IMR-90 (cell line): ENCODE measurements at regions not wholly inside any gene's neighbourhood (a gene's known extent, or its start where the extent isn't known, plus 50 kb on each side); places are given as distances from the start of the nearest gene placed in this dataset.

Experiments
- ATAC-seq: fragments of 200-7000 bp; cut with Tn5 transposase; 2 replicates; pipeline ENCODE4 v1.9.1; 2020; ENCODE audit warnings: low read depth, mild to moderate bottlenecking, moderate library complexity
- BruUV-seq: library from RNA; stranded (reverse); fragments of 400-500 nt; replicated peaks from 2 replicates; lab custom pipeline; 2021; lab: Mats Ljungman, UMichigan
- CTCF ChIA-PET: fragments of 300-600 bp; formaldehyde crosslinking; extraction: SDS; loops from one replicate; lab custom pipeline; 2021; ENCODE audit warnings: antibody characterized with exemption; lab: Yijun Ruan, JAX
- POLR2A ChIA-PET: fragments of 300-600 bp; sonication (Branson Sonifier 250); formaldehyde crosslinking; loops from one replicate; lab custom pipeline; 2022; ENCODE audit warnings: antibody characterized with exemption; ENCODE audit not compliant: unreplicated experiment; lab: Charles Lee
- DNase-seq: peaks from one replicate; pipeline ENCODE4 v3.0.0; 2013
- H2AFZ ChIP-seq: replicated peaks from 2 replicates; pipeline ENCODE3; 2013; ENCODE audit warnings: low read length, mild to moderate bottlenecking; ENCODE audit not compliant: poor library complexity
- H2AK5ac ChIP-seq: 2 replicates; pipeline ENCODE4 v1.6.1; 2013; ENCODE audit warnings: low read depth, low read length, inconsistent platforms
- H2AK9ac ChIP-seq: replicated peaks from 2 replicates; pipeline ENCODE3; 2013; ENCODE audit warnings: mild to moderate bottlenecking, low read depth, low read length, moderate library complexity; ENCODE audit not compliant: poor library complexity
- H2BK120ac ChIP-seq: 2 replicates; pipeline ENCODE4 v1.6.1; 2013; ENCODE audit warnings: low read depth, low read length, inconsistent platforms
- H2BK15ac ChIP-seq: 3 replicates; pipeline ENCODE4 v1.6.1; 2013; ENCODE audit warnings: low read depth, low read length, inconsistent platforms
- H2BK20ac ChIP-seq: 2 replicates; pipeline ENCODE4 v1.6.1; 2013; ENCODE audit warnings: low read depth, mild to moderate bottlenecking, inconsistent platforms, low read length, moderate library complexity
- H2BK5ac ChIP-seq: 2 replicates; pipeline ENCODE4 v1.6.1; 2013; ENCODE audit warnings: mild to moderate bottlenecking, low read depth, low read length, inconsistent platforms; ENCODE audit not compliant: poor library complexity, severe bottlenecking
- H3K14ac ChIP-seq: replicated peaks from 2 replicates; pipeline ENCODE4 v1.6.1; 2013; ENCODE audit warnings: low read depth, low read length, inconsistent platforms
- H3K18ac ChIP-seq: 2 replicates; pipeline ENCODE4 v1.6.1; 2013; ENCODE audit warnings: low read depth, low read length, control low read depth
- H3K23ac ChIP-seq: 2 replicates; pipeline ENCODE4 v1.6.1; 2013; ENCODE audit warnings: low read depth, low read length, inconsistent platforms
- H3K27ac ChIP-seq: 2 replicates; pipeline ENCODE4 v1.5.1; 2013; ENCODE audit warnings: mild to moderate bottlenecking, control low read depth, low read length; ENCODE audit not compliant: insufficient read depth
- H3K27me3 ChIP-seq: 2 replicates; pipeline ENCODE4 v1.6.1; 2013; ENCODE audit warnings: low read length; ENCODE audit not compliant: control insufficient read depth, insufficient read depth
- H3K36me3 ChIP-seq: 2 replicates; pipeline ENCODE4 v1.6.1; 2013; ENCODE audit warnings: low read length, mixed read lengths; ENCODE audit not compliant: control insufficient read depth, insufficient read depth
- H3K4ac ChIP-seq: 2 replicates; pipeline ENCODE4 v1.6.1; 2013; ENCODE audit warnings: low read depth, low read length, inconsistent platforms
- H3K4me1 ChIP-seq: 2 replicates; pipeline ENCODE4 v1.6.1; 2013; ENCODE audit warnings: low read length, mixed read lengths; ENCODE audit not compliant: control insufficient read depth, insufficient read depth
- H3K4me2 ChIP-seq: 2 replicates; pipeline ENCODE4 v1.6.1; 2013; ENCODE audit warnings: low read depth, mild to moderate bottlenecking, control low read depth, low read length, moderate library complexity
- H3K4me3 ChIP-seq: 2 replicates; pipeline ENCODE4 v1.5.1; 2013; ENCODE audit warnings: low read depth, mild to moderate bottlenecking, control low read depth, low read length, moderate library complexity; ENCODE audit not compliant: insufficient read depth
- H3K56ac ChIP-seq: 2 replicates; pipeline ENCODE4 v1.6.1; 2013; ENCODE audit warnings: low read length, inconsistent platforms; ENCODE audit not compliant: insufficient read depth; ENCODE audit errors: extremely low read depth
- H3K79me1 ChIP-seq, 2 experiments: 2 replicates each; pipeline ENCODE4 v1.6.1; 2013; ENCODE audit warnings: low read length in 2 of 2, inconsistent platforms in 1 of 2, low read depth in 1 of 2
- H3K9ac ChIP-seq: 2 replicates; pipeline ENCODE4 v1.6.1; 2013; ENCODE audit warnings: low read depth, low read length, control low read depth
- H3K9me1 ChIP-seq: 2 replicates; pipeline ENCODE4 v1.6.1; 2013; ENCODE audit warnings: low read length, inconsistent platforms; ENCODE audit not compliant: insufficient read depth
- H3K9me3 ChIP-seq: 2 replicates; pipeline ENCODE4 v1.6.1; 2013; ENCODE audit warnings: low read length; ENCODE audit not compliant: control insufficient read depth, insufficient read depth
- H4K20me1 ChIP-seq: 2 replicates; pipeline ENCODE4 v1.6.1; 2013; ENCODE audit warnings: low read length, inconsistent platforms; ENCODE audit not compliant: insufficient read depth
- H4K5ac ChIP-seq: 2 replicates; pipeline ENCODE4 v1.6.1; 2013; ENCODE audit warnings: mild to moderate bottlenecking, low read depth, low read length, control low read depth
- H4K8ac ChIP-seq, 2 experiments: 2 replicates each; pipeline ENCODE4 v1.6.1; 2013; ENCODE audit warnings: low read depth in 2 of 2, low read length in 2 of 2, control low read depth in 1 of 2, inconsistent platforms in 1 of 2
- H4K91ac ChIP-seq: 2 replicates; pipeline ENCODE4 v1.6.1; 2013; ENCODE audit warnings: low read depth, low read length, inconsistent platforms; ENCODE audit not compliant: insufficient read depth
- BHLHE40 ChIP-seq: fragments of 150-350 bp; IDR thresholded peaks from 2 replicates; pipeline ENCODE4 v1.6.1; 2016; ENCODE audit warnings: mild to moderate bottlenecking, low read depth, low read length
- CEBPB ChIP-seq: IDR thresholded peaks from 2 replicates; pipeline ENCODE4 v1.6.1; 2012; ENCODE audit warnings: low read depth, low read length, improper control_type of control experiment
- CTCF ChIP-seq: conservative IDR thresholded peaks from 2 replicates; pipeline ENCODE4 v1.5.1; 2012; ENCODE audit warnings: mild to moderate bottlenecking, low read depth, low read length, improper control_type of control experiment
- FOS ChIP-seq: fragments of 150-350 bp; IDR thresholded peaks from 2 replicates; pipeline ENCODE4 v1.6.1; 2016; ENCODE audit warnings: low read depth, low read length
- MAFK ChIP-seq: IDR thresholded peaks from 2 replicates; pipeline ENCODE4 v1.6.1; 2012; ENCODE audit warnings: low read depth, low read length, improper control_type of control experiment
- MAZ ChIP-seq: IDR thresholded peaks from 2 replicates; pipeline ENCODE4 v1.6.1; 2012; ENCODE audit warnings: low read depth, mild to moderate bottlenecking, low read length, improper control_type of control experiment, moderate library complexity, borderline replicate concordance
- MXI1 ChIP-seq: IDR thresholded peaks from 2 replicates; pipeline ENCODE4 v1.6.1; 2012; ENCODE audit warnings: low read depth, mild to moderate bottlenecking, low read length, moderate library complexity, borderline replicate concordance
- NFE2L2 ChIP-seq: fragments of 150-350 bp; IDR thresholded peaks from 2 replicates; pipeline ENCODE4 v1.6.1; 2016; ENCODE audit warnings: low read depth, mild to moderate bottlenecking, low read length
- POLR2A ChIP-seq: IDR thresholded peaks from 2 replicates; pipeline ENCODE4 v1.6.1; 2012; ENCODE audit warnings: mild to moderate bottlenecking, low read depth, low read length
- RAD21 ChIP-seq: IDR thresholded peaks from 2 replicates; pipeline ENCODE4 v1.6.1; 2012; ENCODE audit warnings: low read length, improper control_type of control experiment
- RCOR1 ChIP-seq: IDR thresholded peaks from 2 replicates; pipeline ENCODE4 v1.6.1; 2012; ENCODE audit warnings: mild to moderate bottlenecking, low read length, improper control_type of control experiment; ENCODE audit not compliant: insufficient replicate concordance
- RFX5 ChIP-seq: IDR thresholded peaks from 2 replicates; pipeline ENCODE4 v1.8.0; 2012; ENCODE audit warnings: low read depth, mild to moderate bottlenecking, low read length, moderate library complexity
- SMC3 ChIP-seq: fragments of 150-350 bp; IDR thresholded peaks from 2 replicates; pipeline ENCODE4 v1.6.1; 2016; ENCODE audit warnings: low read depth, mild to moderate bottlenecking, antibody characterized with exemption, low read length, moderate library complexity
- USF2 ChIP-seq: fragments of 150-350 bp; IDR thresholded peaks from 2 replicates; pipeline ENCODE4 v1.6.1; 2017; ENCODE audit warnings: mild to moderate bottlenecking, antibody characterized with exemption, low read length, low read depth
- WGBS, 2 experiments: methylation state at CpG; one replicate each; pipeline versions ENCODE4 v1.1.5 to v1.1.7; 2013; ENCODE audit warnings: missing lambda C conversion rate in 2 of 2; ENCODE audit not compliant: insufficient read length in 1 of 2; ENCODE audit errors: extremely low coverage in 2 of 2; 5-methylcytosine and 5-hydroxymethylcytosine counted together
- dilution Hi-C: fragments of 300-500 bp; cut with HindIII; formaldehyde crosslinking; loops from one replicate; pipeline ENCODE4 v1.14.3; 2018; ENCODE audit warnings: low sequenced_read_pairs; ENCODE audit not compliant: unreplicated experiment
- in situ Hi-C: fragments of 300-500 bp; cut with MboI; formaldehyde crosslinking; loops from 3 replicates; pipeline ENCODE4 v1.14.3; 2019; ENCODE audit warnings: low sequenced_read_pairs, inconsistent platforms, mixed read lengths
- intact Hi-C: fragments of 100-400 bp; cut with micrococcal nuclease; formaldehyde crosslinking; loops from 2 replicates; pipeline ENCODE4 v1.10.0; 2022
- TF ChIP-seq, protein P1 (sequence below): fragments of 150-350 bp; IDR thresholded peaks from 2 replicates; pipeline ENCODE4 v1.6.1; 2016; ENCODE audit warnings: low read depth, mild to moderate bottlenecking, low read length, moderate library complexity, borderline replicate concordance

- Histone ChIP-seq H3K4me2 (no peak overlapping the region), H2BK15ac (no peak overlapping the region), H3K23ac (no peak overlapping the region), H2BK5ac (no peak overlapping the region), H3K9me1 (peaks cover 15% of the 10 kb centered on the region), H3K18ac (no peak overlapping the region), H3K4ac (no peak overlapping the region; the same call in 1 of the 2 replicates), H3K36me3 (no peaks in the 10 kb centered on the region), H4K91ac (no peak overlapping the region; the same call in 1 of the 2 replicates), H3K79me1 (no peaks in the 10 kb centered on the region), H4K5ac (no peak overlapping the region), H2AK5ac (0 out of 2 replicates have a peak overlapping the region, but pooled peaks have one; percentile 8), H3K27me3 (no peaks in the 10 kb centered on the region; the same call in 1 of the 2 replicates), H4K8ac (no peak overlapping the region), H4K20me1 (no peaks in the 10 kb centered on the region), H3K14ac (no peak overlapping the region), H3K27ac (no peak overlapping the region), H2AFZ (no peak overlapping the region), H3K4me1 (peaks cover 2% of the 10 kb centered on the region), H3K9me3 (no peaks in the 10 kb centered on the region), H3K9ac (no peak overlapping the region), H2AK9ac (no peak overlapping the region), H3K4me3 (no peak overlapping the region), H2BK120ac (no peak overlapping the region), H3K56ac (no peak overlapping the region), H2BK20ac (no peak overlapping the region)
- ATAC-seq, result no peak
- in situ Hi-C loops (no loop called here), dilution Hi-C loops (no loop called here), intact Hi-C loops (loop anchor here (10.0 kb wide), 1 partner anchor 122 kb away; no protein-coding TSS in a partner anchor)
- no TSS peak for BruUV-seq
- POLR2A ChIA-PET, result no interaction called here
- no peak for DNase-seq
- CTCF ChIA-PET, result no interaction called here
- 33% methylated on average over 1 of the region's 4 CpGs; no CpG with 5 or more reads in 1 of the 2 experiments for WGBS, 2 experiments
- TF ChIP-seq RFX5, result no peak
- TF ChIP-seq RAD21, result no peak
- TF ChIP-seq MAFK, result no peak
- TF ChIP-seq POLR2A, result no peak
- TF ChIP-seq FOS, result no peak
- TF ChIP-seq NFE2L2, result no peak
- no peak for TF ChIP-seq CEBPB
- no peak for TF ChIP-seq RCOR1
- TF ChIP-seq MAZ, result no peak
- no peak for TF ChIP-seq SMC3
- no peak for TF ChIP-seq MXI1
- TF ChIP-seq CTCF, result no peak
- TF ChIP-seq BHLHE40, result no peak
- no peak for TF ChIP-seq USF2
- TF ChIP-seq, protein P1, sequence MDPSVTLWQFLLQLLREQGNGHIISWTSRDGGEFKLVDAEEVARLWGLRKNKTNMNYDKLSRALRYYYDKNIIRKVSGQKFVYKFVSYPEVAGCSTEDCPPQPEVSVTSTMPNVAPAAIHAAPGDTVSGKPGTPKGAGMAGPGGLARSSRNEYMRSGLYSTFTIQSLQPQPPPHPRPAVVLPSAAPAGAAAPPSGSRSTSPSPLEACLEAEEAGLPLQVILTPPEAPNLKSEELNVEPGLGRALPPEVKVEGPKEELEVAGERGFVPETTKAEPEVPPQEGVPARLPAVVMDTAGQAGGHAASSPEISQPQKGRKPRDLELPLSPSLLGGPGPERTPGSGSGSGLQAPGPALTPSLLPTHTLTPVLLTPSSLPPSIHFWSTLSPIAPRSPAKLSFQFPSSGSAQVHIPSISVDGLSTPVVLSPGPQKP, result no peak
Observed at GRCh38 chr22:22032099-22032905, 49.7 kb upstream of the TOP3B start.
